Glutamatergic neuron (in vitro differentiated cells): ENCODE measurements at regions not wholly inside any gene's neighbourhood (a gene's known extent, or its start where the extent isn't known, plus 50 kb on each side); places are given as distances from the start of the nearest gene placed in this dataset.

ENCODE experiments used
- DNase-seq: peaks from one replicate; pipeline ENCODE4 v3.0.0; 2022
- H3K27ac Mint-ChIP-seq: one replicate; pipeline ENCODE4 v1.8.0; 2020; ENCODE audit warnings: mild to moderate bottlenecking, mixed read lengths, inconsistent platforms; ENCODE audit not compliant: unreplicated experiment
- H3K27me3 Mint-ChIP-seq: one replicate; pipeline ENCODE4 v1.8.0; 2020; ENCODE audit warnings: mild to moderate bottlenecking, moderate library complexity, mixed read lengths, inconsistent platforms; ENCODE audit not compliant: unreplicated experiment
- H3K36me3 Mint-ChIP-seq: one replicate; pipeline ENCODE4 v1.8.0; 2020; ENCODE audit warnings: mild to moderate bottlenecking, mixed read lengths, inconsistent platforms; ENCODE audit not compliant: unreplicated experiment
- H3K4me1 Mint-ChIP-seq: one replicate; pipeline ENCODE4 v1.8.0; 2020; ENCODE audit warnings: mild to moderate bottlenecking, low read depth, mixed read lengths, inconsistent platforms; ENCODE audit not compliant: unreplicated experiment
- H3K4me3 Mint-ChIP-seq: one replicate; pipeline ENCODE4 v1.8.0; 2020; ENCODE audit warnings: mild to moderate bottlenecking, mixed read lengths, inconsistent platforms; ENCODE audit not compliant: unreplicated experiment
- H3K9me3 Mint-ChIP-seq: one replicate; pipeline ENCODE4 v1.8.0; 2020; ENCODE audit warnings: mild to moderate bottlenecking, moderate library complexity, mixed read lengths, inconsistent platforms; ENCODE audit not compliant: unreplicated experiment
- TF ChIP-seq, protein P1 (sequence below): fragments of 200-600 bp; sonication (generic); IDR thresholded peaks from one replicate; pipeline ENCODE4 v1.5.0; 2021; ENCODE audit not compliant: partially characterized antibody, unreplicated experiment

DNA sequence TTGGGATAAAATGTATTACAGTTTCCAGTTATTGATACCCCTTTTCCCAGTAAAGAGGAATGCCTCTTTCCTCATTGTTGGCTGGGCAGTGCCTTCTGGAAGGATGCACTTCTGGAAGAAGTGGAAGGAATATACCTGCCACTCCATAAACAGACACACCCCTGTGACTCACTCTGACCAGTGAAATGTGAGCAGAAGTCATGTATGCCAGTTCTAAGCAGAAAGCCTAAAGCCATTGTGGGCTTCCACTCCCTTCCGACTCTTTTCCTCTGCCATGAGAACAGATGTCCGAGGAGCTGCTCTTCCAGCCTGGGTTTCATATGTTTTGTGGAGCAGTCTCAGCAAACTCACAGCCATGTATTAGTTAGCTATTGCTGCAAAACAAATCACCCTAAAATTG lies 166.1 kb upstream of the SERP2 start:
- no peak for DNase-seq
- Mint-ChIP-seq H3K9me3 (peaks cover 9% of the 10 kb centered on the region), H3K4me3 (no peak overlapping the region), H3K27me3 (peaks cover 6% of the 10 kb centered on the region), H3K36me3 (peaks cover 4% of the 10 kb centered on the region), H3K27ac (no peak overlapping the region), H3K4me1 (no peaks in the 10 kb centered on the region)
- TF ChIP-seq, protein P1, sequence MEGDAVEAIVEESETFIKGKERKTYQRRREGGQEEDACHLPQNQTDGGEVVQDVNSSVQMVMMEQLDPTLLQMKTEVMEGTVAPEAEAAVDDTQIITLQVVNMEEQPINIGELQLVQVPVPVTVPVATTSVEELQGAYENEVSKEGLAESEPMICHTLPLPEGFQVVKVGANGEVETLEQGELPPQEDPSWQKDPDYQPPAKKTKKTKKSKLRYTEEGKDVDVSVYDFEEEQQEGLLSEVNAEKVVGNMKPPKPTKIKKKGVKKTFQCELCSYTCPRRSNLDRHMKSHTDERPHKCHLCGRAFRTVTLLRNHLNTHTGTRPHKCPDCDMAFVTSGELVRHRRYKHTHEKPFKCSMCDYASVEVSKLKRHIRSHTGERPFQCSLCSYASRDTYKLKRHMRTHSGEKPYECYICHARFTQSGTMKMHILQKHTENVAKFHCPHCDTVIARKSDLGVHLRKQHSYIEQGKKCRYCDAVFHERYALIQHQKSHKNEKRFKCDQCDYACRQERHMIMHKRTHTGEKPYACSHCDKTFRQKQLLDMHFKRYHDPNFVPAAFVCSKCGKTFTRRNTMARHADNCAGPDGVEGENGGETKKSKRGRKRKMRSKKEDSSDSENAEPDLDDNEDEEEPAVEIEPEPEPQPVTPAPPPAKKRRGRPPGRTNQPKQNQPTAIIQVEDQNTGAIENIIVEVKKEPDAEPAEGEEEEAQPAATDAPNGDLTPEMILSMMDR = no peak

GRCh38 chr13:44210525-44210924 lies 163.1 kb upstream of the SERP2 start:
- peaks cover 4% of the 10 kb centered on the region for H3K36me3 Mint-ChIP-seq
- no peak for DNase-seq
- peaks cover 9% of the 10 kb centered on the region for H3K9me3 Mint-ChIP-seq
- TF ChIP-seq, protein P1 = no peak
- H3K27ac Mint-ChIP-seq = no peak overlapping the region
- no peak overlapping the region for H3K4me3 Mint-ChIP-seq
- peaks cover 14% of the 10 kb centered on the region for H3K27me3 Mint-ChIP-seq
- H3K4me1 Mint-ChIP-seq = peaks cover 3% of the 10 kb centered on the region

- TF ChIP-seq, protein P1 = no peak
- peaks cover 9% of the 10 kb centered on the region for H3K9me3 Mint-ChIP-seq
- peak overlapping the region; percentile 60 for H3K27ac Mint-ChIP-seq
- H3K27me3 Mint-ChIP-seq = peaks cover 14% of the 10 kb centered on the region
- no peak for DNase-seq
- H3K4me3 Mint-ChIP-seq = no peak overlapping the region
- no peaks in the 10 kb centered on the region for H3K36me3 Mint-ChIP-seq
- H3K4me1 Mint-ChIP-seq = peaks cover 3% of the 10 kb centered on the region
Measured at GRCh38 chr13:44211286-44211685, 162.3 kb upstream of the SERP2 start.

- peak overlapping the region; percentile 8 for H3K4me3 Mint-ChIP-seq
- no peaks in the 10 kb centered on the region for H3K36me3 Mint-ChIP-seq
- TF ChIP-seq, protein P1 = no peak
- H3K9me3 Mint-ChIP-seq = peaks cover 9% of the 10 kb centered on the region
- peaks cover 3% of the 10 kb centered on the region for H3K4me1 Mint-ChIP-seq
- DNase-seq = peak; percentile 68
- peak overlapping the region; percentile 60 for H3K27ac Mint-ChIP-seq
- H3K27me3 Mint-ChIP-seq = peaks cover 14% of the 10 kb centered on the region
Measured at GRCh38 chr13:44211704-44212346, 161.8 kb upstream of the SERP2 start.

GRCh38 chr13:44212633-44213396 lies 160.8 kb upstream of the SERP2 start:
- Mint-ChIP-seq H3K36me3 (no peaks in the 10 kb centered on the region), H3K4me3 (no peak overlapping the region), H3K27ac (peak overlapping the region; percentile 79)

More at GRCh38 chr13:44212633-44213396, 160.8 kb upstream of the SERP2 start:
- Mint-ChIP-seq H3K4me1 (peaks cover 3% of the 10 kb centered on the region), H3K27me3 (peaks cover 14% of the 10 kb centered on the region), H3K9me3 (peaks cover 9% of the 10 kb centered on the region)
- DNase-seq = no peak
- TF ChIP-seq, protein P1 = no peak
